RWPE2 (cell line): ENCODE measurements at regions not wholly inside any gene's neighbourhood (a gene's known extent, or its start where the extent isn't known, plus 50 kb on each side); places are given as distances from the start of the nearest gene placed in this dataset.
A peak's percentile ranks its signal among the peaks of the same experiment; 100 is the strongest.

ENCODE experiments used
- ATAC-seq: fragments of 200-7000 bp; cut with Tn5 transposase; 3 replicates; pipeline ENCODE4 v1.9.1; 2021; ENCODE audit warnings: low read depth
- DNase-seq: peaks from one replicate; pipeline ENCODE4 v3.0.0-alpha.2; 2020; ENCODE audit warnings: low spot score
- H3K27ac ChIP-seq: fragments of 450-650 bp; 2 replicates; pipeline ENCODE4 v1.5.1; 2017; ENCODE audit warnings: mild to moderate bottlenecking; ENCODE audit not compliant: poor library complexity, severe bottlenecking
- H3K27me3 ChIP-seq: fragments of 250-450 bp; sonication (Bioruptor Pico); 2 replicates; pipeline ENCODE4 v1.5.1; 2021; ENCODE audit warnings: mild to moderate bottlenecking, moderate library complexity; ENCODE audit not compliant: insufficient read depth, poor library complexity, severe bottlenecking
- H3K36me3 ChIP-seq: fragments of 250-450 bp; sonication (Bioruptor Pico); 2 replicates; pipeline ENCODE4 v1.5.1; 2020; ENCODE audit warnings: low read depth, mild to moderate bottlenecking, moderate library complexity
- H3K4me1 ChIP-seq: fragments of 250-450 bp; sonication (Bioruptor Pico); 2 replicates; pipeline ENCODE4 v1.5.1; 2021; ENCODE audit warnings: mild to moderate bottlenecking, moderate library complexity; ENCODE audit not compliant: insufficient read depth, poor library complexity, severe bottlenecking
- H3K4me3 ChIP-seq: fragments of 250-450 bp; sonication (Bioruptor Pico); 2 replicates; pipeline ENCODE4 v1.5.1; 2021; ENCODE audit warnings: mild to moderate bottlenecking, moderate library complexity; ENCODE audit not compliant: severe bottlenecking
- H3K9me3 ChIP-seq: fragments of 250-450 bp; sonication (Bioruptor Pico); 2 replicates; pipeline ENCODE4 v1.5.1; 2021; ENCODE audit warnings: mild to moderate bottlenecking, moderate library complexity; ENCODE audit not compliant: severe bottlenecking
- CTCF ChIP-seq: fragments of 450-650 bp; IDR thresholded peaks from one replicate; pipeline ENCODE4 v1.5.1; 2017; ENCODE audit warnings: mild to moderate bottlenecking, moderate library complexity; ENCODE audit not compliant: poor library complexity, severe bottlenecking

- H3K36me3 ChIP-seq: no peaks in the 10 kb centered on the region
- no peaks in the 10 kb centered on the region for H3K27me3 ChIP-seq
- no peaks in the 10 kb centered on the region for H3K4me1 ChIP-seq
- no peaks in the 10 kb centered on the region for H3K9me3 ChIP-seq
- no peak overlapping the region for H3K4me3 ChIP-seq
- H3K27ac ChIP-seq: no peak overlapping the region
- DNase-seq (no peak), ATAC-seq (0 out of 3 replicates have a peak, but pooled peaks have one; percentile 17)
- no peak for TF ChIP-seq CTCF
These were observed 98.9 kb downstream of the SPRY1 start for GRCh38 chr4:123495530-123495929.

- H3K4me3 ChIP-seq: no peak overlapping the region
- no peak for DNase-seq
- H3K27me3 ChIP-seq: no peaks in the 10 kb centered on the region
- no peak for TF ChIP-seq CTCF
- ATAC-seq: no peak
- H3K4me1 ChIP-seq: no peaks in the 10 kb centered on the region
- H3K9me3 ChIP-seq: no peaks in the 10 kb centered on the region
- no peak overlapping the region for H3K27ac ChIP-seq
- no peaks in the 10 kb centered on the region for H3K36me3 ChIP-seq
These were observed 99.8 kb downstream of the SPRY1 start for GRCh38 chr4:123496421-123496820.

GRCh38 chr4:123497340-123497739 is 100.7 kb downstream of the SPRY1 start:
- Histone ChIP-seq H3K27me3 (no peaks in the 10 kb centered on the region), H3K4me3 (no peak overlapping the region), H3K9me3 (no peaks in the 10 kb centered on the region), H3K36me3 (no peaks in the 10 kb centered on the region), H3K4me1 (no peaks in the 10 kb centered on the region), H3K27ac (no peak overlapping the region)
- ATAC-seq: no peak
- DNase-seq: no peak
- no peak for TF ChIP-seq CTCF

- Histone ChIP-seq H3K27ac (no peak overlapping the region), H3K4me1 (no peaks in the 10 kb centered on the region), H3K36me3 (no peaks in the 10 kb centered on the region), H3K9me3 (no peaks in the 10 kb centered on the region), H3K4me3 (no peak overlapping the region), H3K27me3 (no peaks in the 10 kb centered on the region)
- ATAC-seq (no peak), DNase-seq (no peak)
- no peak for TF ChIP-seq CTCF
These were observed 105.1 kb downstream of the SPRY1 start for GRCh38 chr4:123501733-123502132.

- no peak for ATAC-seq
- H3K9me3 ChIP-seq: no peaks in the 10 kb centered on the region
- no peaks in the 10 kb centered on the region for H3K27me3 ChIP-seq
- no peaks in the 10 kb centered on the region for H3K36me3 ChIP-seq
- H3K27ac ChIP-seq: no peak overlapping the region
- no peaks in the 10 kb centered on the region for H3K4me1 ChIP-seq
- DNase-seq: no peak
- no peak overlapping the region for H3K4me3 ChIP-seq
- no peak for TF ChIP-seq CTCF
These were observed 107.2 kb downstream of the SPRY1 start for GRCh38 chr4:123503698-123504363.
